Lower lobe of right lung (tissue), 2 donors: ENCODE measurements at regions not wholly inside any gene's neighbourhood (a gene's known extent, or its start where the extent isn't known, plus 50 kb on each side); places are given as distances from the start of the nearest gene placed in this dataset.

Experiments
- ATAC-seq, 2 donors: fragments of 200-7000 bp; cut with Tn5 transposase; one replicate each; pipeline ENCODE4 v1.9.1; 2020 to 2022; ENCODE audit warnings: mild to moderate bottlenecking in 2 of 2, moderate library complexity in 2 of 2
- DNase-seq: peaks from one replicate; pipeline ENCODE4 v3.0.0-alpha.2; 2020
- H3K27ac ChIP-seq: fragments of 200-600 bp; one replicate; pipeline ENCODE4 v1.8.0; 2022
- H3K27me3 ChIP-seq: fragments of 200-600 bp; one replicate; pipeline ENCODE4 v1.8.0; 2022; ENCODE audit warnings: low read depth
- H3K36me3 ChIP-seq: fragments of 200-600 bp; one replicate; pipeline ENCODE4 v1.8.0; 2022; ENCODE audit warnings: mild to moderate bottlenecking
- H3K4me1 ChIP-seq: fragments of 200-600 bp; one replicate; pipeline ENCODE4 v1.8.0; 2022
- H3K4me3 ChIP-seq: fragments of 200-600 bp; one replicate; pipeline ENCODE4 v1.8.0; 2022; ENCODE audit warnings: mild to moderate bottlenecking
- H3K9me3 ChIP-seq: fragments of 200-600 bp; one replicate; pipeline ENCODE4 v1.8.0; 2022
- CTCF ChIP-seq: fragments of 200-600 bp; IDR thresholded peaks from one replicate; pipeline ENCODE4 v1.8.0; 2022; ENCODE audit warnings: antibody characterized with exemption, mild to moderate bottlenecking
- intact Hi-C: fragments of 100-400 bp; cut with DNase I; formaldehyde crosslinking; loops from one replicate; pipeline ENCODE4 v1.11.0; 2022
- donor health status: DM: no; HTN: yes; CAD: no; lungs with severe emphysema.

- H3K4me3 ChIP-seq: no peak overlapping the region
- no peak for DNase-seq
- no peak for ATAC-seq
- no peaks in the 10 kb centered on the region for H3K36me3 ChIP-seq
- intact Hi-C loops: no loop called here
- H3K27me3 ChIP-seq: peaks cover 4% of the 10 kb centered on the region
- H3K9me3 ChIP-seq: no peaks in the 10 kb centered on the region
- no peaks in the 10 kb centered on the region for H3K4me1 ChIP-seq
- no peak overlapping the region for H3K27ac ChIP-seq
- no peak for TF ChIP-seq CTCF
Observed at GRCh38 chr10:111261081-111261615, 184.3 kb downstream of the ADRA2A start.

- Histone ChIP-seq H3K4me3 (no peak overlapping the region), H3K27me3 (peaks cover 4% of the 10 kb centered on the region), H3K9me3 (no peaks in the 10 kb centered on the region), H3K27ac (no peak overlapping the region), H3K4me1 (no peaks in the 10 kb centered on the region), H3K36me3 (no peaks in the 10 kb centered on the region)
- no peak for ATAC-seq
- DNase-seq: no peak
- no peak for TF ChIP-seq CTCF
- intact Hi-C loops: no loop called here
Observed at GRCh38 chr10:111265341-111265740, 188.5 kb downstream of the ADRA2A start.

GRCh38 chr10:111266165-111266564 lies 189.3 kb downstream of the ADRA2A start:
- Histone ChIP-seq H3K9me3 (no peaks in the 10 kb centered on the region), H3K27ac (no peak overlapping the region), H3K4me1 (no peaks in the 10 kb centered on the region), H3K36me3 (no peaks in the 10 kb centered on the region), H3K27me3 (no peaks in the 10 kb centered on the region), H3K4me3 (no peak overlapping the region)
- intact Hi-C loops: no loop called here
- ATAC-seq: no peak
- no peak for TF ChIP-seq CTCF
- no peak for DNase-seq

GRCh38 chr10:111267673-111268072 lies 190.8 kb downstream of the ADRA2A start:
- no peaks in the 10 kb centered on the region for H3K9me3 ChIP-seq
- no peaks in the 10 kb centered on the region for H3K36me3 ChIP-seq
- no peak overlapping the region for H3K4me3 ChIP-seq
- H3K27me3 ChIP-seq: no peaks in the 10 kb centered on the region
- ATAC-seq (no peak), DNase-seq (no peak)
- no peaks in the 10 kb centered on the region for H3K4me1 ChIP-seq
- intact Hi-C loops: no loop called here
- no peak overlapping the region for H3K27ac ChIP-seq
- TF ChIP-seq CTCF: no peak

GRCh38 chr10:111273235-111273634 lies 196.4 kb downstream of the ADRA2A start:
- DNase-seq (no peak), ATAC-seq (no peak)
- Histone ChIP-seq H3K27me3 (no peaks in the 10 kb centered on the region), H3K4me3 (no peak overlapping the region), H3K27ac (no peak overlapping the region), H3K4me1 (no peaks in the 10 kb centered on the region), H3K9me3 (no peaks in the 10 kb centered on the region), H3K36me3 (no peaks in the 10 kb centered on the region)
- intact Hi-C loops: no loop called here
- no peak for TF ChIP-seq CTCF

GRCh38 chr10:111273635-111274034 lies 196.8 kb downstream of the ADRA2A start:
- Histone ChIP-seq H3K4me3 (no peak overlapping the region), H3K4me1 (no peaks in the 10 kb centered on the region), H3K9me3 (no peaks in the 10 kb centered on the region), H3K27me3 (no peaks in the 10 kb centered on the region), H3K36me3 (no peaks in the 10 kb centered on the region), H3K27ac (no peak overlapping the region)
- ATAC-seq: no peak
- intact Hi-C loops: no loop called here
- no peak for DNase-seq
- no peak for TF ChIP-seq CTCF
